Mesendoderm (in vitro differentiated cells): ENCODE measurements at regions not wholly inside any gene's neighbourhood (a gene's known extent, or its start where the extent isn't known, plus 50 kb on each side); places are given as distances from the start of the nearest gene placed in this dataset.

ENCODE experiments used
- DNase-seq: peaks from one replicate; pipeline ENCODE4 v3.0.0; 2013
- H2AK5ac ChIP-seq: 2 replicates; pipeline ENCODE4 v1.6.1; 2013; ENCODE audit warnings: low read length, inconsistent platforms
- H2BK120ac ChIP-seq: 2 replicates; pipeline ENCODE4 v1.6.1; 2013; ENCODE audit warnings: low read depth, mild to moderate bottlenecking, low read length, moderate library complexity, mixed read lengths
- H2BK15ac ChIP-seq: replicated peaks from 2 replicates; pipeline ENCODE4 v1.6.1; 2013; ENCODE audit warnings: low read depth, mild to moderate bottlenecking, moderate library complexity
- H2BK5ac ChIP-seq: 2 replicates; pipeline ENCODE4 v1.6.1; 2013; ENCODE audit warnings: low read length, inconsistent platforms
- H3K18ac ChIP-seq: 2 replicates; pipeline ENCODE4 v1.6.1; 2013; ENCODE audit warnings: mild to moderate bottlenecking, low read length, mixed read lengths
- H3K23ac ChIP-seq: one replicate; pipeline ENCODE4 v1.6.1; 2013; ENCODE audit warnings: low read length
- H3K27ac ChIP-seq: 2 replicates; pipeline ENCODE4 v1.5.1; 2013; ENCODE audit warnings: low read depth, mild to moderate bottlenecking, inconsistent platforms, low read length, moderate library complexity
- H3K27me3 ChIP-seq: 2 replicates; pipeline ENCODE4 v1.6.1; 2013; ENCODE audit warnings: low read length, control low read depth, mild to moderate bottlenecking, inconsistent platforms; ENCODE audit not compliant: insufficient read depth, poor library complexity
- H3K36me3 ChIP-seq: 2 replicates; pipeline ENCODE4 v1.6.1; 2013; ENCODE audit warnings: low read length, inconsistent platforms; ENCODE audit not compliant: control insufficient read depth, insufficient read depth
- H3K4ac ChIP-seq: one replicate; pipeline ENCODE4 v1.6.1; 2013; ENCODE audit warnings: low read depth, mild to moderate bottlenecking, low read length, moderate library complexity
- H3K4me1 ChIP-seq: 2 replicates; pipeline ENCODE4 v1.6.1; 2013; ENCODE audit warnings: low read depth, low read length, inconsistent platforms; ENCODE audit not compliant: control insufficient read depth
- H3K4me2 ChIP-seq: 2 replicates; pipeline ENCODE4 v1.6.1; 2013; ENCODE audit warnings: low read length
- H3K4me3 ChIP-seq: 2 replicates; pipeline ENCODE4 v1.5.1; 2013; ENCODE audit warnings: mild to moderate bottlenecking, low read length
- H3K56ac ChIP-seq: one replicate; pipeline ENCODE4 v1.6.1; 2013; ENCODE audit warnings: low read length
- H3K79me1 ChIP-seq: 2 replicates; pipeline ENCODE4 v1.6.1; 2013; ENCODE audit warnings: low read length, inconsistent platforms
- H3K79me2 ChIP-seq: 2 replicates; pipeline ENCODE4 v1.6.1; 2013; ENCODE audit warnings: mild to moderate bottlenecking, low read length; ENCODE audit not compliant: control insufficient read depth, insufficient read depth
- H3K9ac ChIP-seq: 2 replicates; pipeline ENCODE4 v1.6.1; 2013; ENCODE audit warnings: low read length, inconsistent platforms
- H4K5ac ChIP-seq: one replicate; pipeline ENCODE4 v1.6.1; 2013; ENCODE audit warnings: low read length
- H4K8ac ChIP-seq: one replicate; pipeline ENCODE4 v1.6.1; 2013; ENCODE audit warnings: low read depth, mild to moderate bottlenecking, control low read depth, low read length, moderate library complexity
- WGBS: extraction: QIAGEN DNeasy Blood & Tissue Kit; methylation state at CpG from one replicate; pipeline ENCODE4 v1.1.7; 2013; ENCODE audit warnings: low lambda C conversion rate, missing lambda C conversion rate; ENCODE audit not compliant: insufficient coverage; ENCODE audit errors: extremely low coverage; 5-methylcytosine and 5-hydroxymethylcytosine counted together

GRCh38 chr5:125496393-125496792, 750.0 kb upstream of the ZNF608 start:
- Histone ChIP-seq H3K36me3 (no peaks in the 10 kb centered on the region), H3K4ac (no peak overlapping the region), H4K5ac (no peak overlapping the region), H2BK120ac (no peak overlapping the region), H2BK15ac (no peak overlapping the region), H4K8ac (no peak overlapping the region), H3K27ac (no peak overlapping the region), H3K9ac (no peak overlapping the region), H3K27me3 (no peaks in the 10 kb centered on the region), H2AK5ac (no peak overlapping the region), H3K23ac (no peak overlapping the region), H3K56ac (no peak overlapping the region), H3K4me3 (no peak overlapping the region), H3K4me2 (no peak overlapping the region), H3K18ac (no peak overlapping the region), H3K79me2 (no peaks in the 10 kb centered on the region), H3K79me1 (no peaks in the 10 kb centered on the region), H3K4me1 (no peaks in the 10 kb centered on the region), H2BK5ac (no peak overlapping the region)
- no peak for DNase-seq

- no peak overlapping the region for H2BK5ac ChIP-seq
- H3K56ac ChIP-seq, result no peak overlapping the region
- no peaks in the 10 kb centered on the region for H3K27me3 ChIP-seq
- no peaks in the 10 kb centered on the region for H3K4me1 ChIP-seq
- no peak overlapping the region for H2BK120ac ChIP-seq
- no peak overlapping the region for H2AK5ac ChIP-seq
- WGBS, result no CpG with 5 or more reads among the region's 2 CpGs
- no peak overlapping the region for H2BK15ac ChIP-seq
- no peaks in the 10 kb centered on the region for H3K36me3 ChIP-seq
- H3K27ac ChIP-seq, result no peak overlapping the region
- no peak overlapping the region for H3K4ac ChIP-seq
- no peak for DNase-seq
- H3K18ac ChIP-seq, result no peak overlapping the region
- no peak overlapping the region for H3K4me2 ChIP-seq
- H4K5ac ChIP-seq, result no peak overlapping the region
- no peaks in the 10 kb centered on the region for H3K79me2 ChIP-seq
- no peak overlapping the region for H3K9ac ChIP-seq
- H4K8ac ChIP-seq, result no peak overlapping the region
- H3K4me3 ChIP-seq, result no peak overlapping the region
- H3K79me1 ChIP-seq, result no peaks in the 10 kb centered on the region
- no peak overlapping the region for H3K23ac ChIP-seq
Measured at GRCh38 chr5:125497651-125498050, 751.2 kb upstream of the ZNF608 start.

- H3K4ac ChIP-seq, result no peak overlapping the region
- no CpG with 5 or more reads among the region's 2 CpGs for WGBS
Measured at GRCh38 chr5:125499636-125500332, 753.3 kb upstream of the ZNF608 start.

GRCh38 chr5:125501396-125501795, 755.0 kb upstream of the ZNF608 start:
- H3K4me3 ChIP-seq, result no peak overlapping the region
- no peak overlapping the region for H2BK120ac ChIP-seq
- no CpG with 5 or more reads among the region's 2 CpGs for WGBS
- H3K56ac ChIP-seq, result no peak overlapping the region
- no peak overlapping the region for H2BK5ac ChIP-seq
- no peak overlapping the region for H3K9ac ChIP-seq
- H4K5ac ChIP-seq, result no peak overlapping the region
- no peak overlapping the region for H2AK5ac ChIP-seq
- H3K4me2 ChIP-seq, result no peak overlapping the region
- H4K8ac ChIP-seq, result no peak overlapping the region
- H3K4me1 ChIP-seq, result no peaks in the 10 kb centered on the region
- no peaks in the 10 kb centered on the region for H3K27me3 ChIP-seq
- DNase-seq, result no peak
- no peaks in the 10 kb centered on the region for H3K36me3 ChIP-seq
- no peak overlapping the region for H3K4ac ChIP-seq
- H2BK15ac ChIP-seq, result no peak overlapping the region
- no peaks in the 10 kb centered on the region for H3K79me2 ChIP-seq
- H3K23ac ChIP-seq, result no peak overlapping the region
- H3K18ac ChIP-seq, result no peak overlapping the region
- no peaks in the 10 kb centered on the region for H3K79me1 ChIP-seq
- H3K27ac ChIP-seq, result no peak overlapping the region

More at GRCh38 chr5:125499636-125500332, 753.3 kb upstream of the ZNF608 start:
- Histone ChIP-seq H4K5ac (no peak overlapping the region), H3K79me1 (no peaks in the 10 kb centered on the region), H3K27me3 (no peaks in the 10 kb centered on the region), H2AK5ac (no peak overlapping the region), H3K27ac (no peak overlapping the region), H4K8ac (no peak overlapping the region), H3K4me3 (no peak overlapping the region), H3K56ac (no peak overlapping the region), H3K18ac (no peak overlapping the region), H3K36me3 (no peaks in the 10 kb centered on the region), H3K4me1 (no peaks in the 10 kb centered on the region), H3K23ac (no peak overlapping the region), H2BK5ac (no peak overlapping the region), H3K79me2 (no peaks in the 10 kb centered on the region), H2BK15ac (no peak overlapping the region), H3K4me2 (no peak overlapping the region), H3K9ac (no peak overlapping the region), H2BK120ac (no peak overlapping the region)
- no peak for DNase-seq

GRCh38 chr5:125503946-125504345, 757.5 kb upstream of the ZNF608 start:
- Histone ChIP-seq H3K27me3 (no peaks in the 10 kb centered on the region), H3K56ac (no peak overlapping the region), H3K4me3 (no peak overlapping the region), H3K23ac (no peak overlapping the region), H3K27ac (no peak overlapping the region), H2BK15ac (no peak overlapping the region), H4K5ac (no peak overlapping the region), H3K79me2 (no peaks in the 10 kb centered on the region), H3K4me2 (no peak overlapping the region), H3K18ac (no peak overlapping the region), H3K4ac (no peak overlapping the region), H3K79me1 (no peaks in the 10 kb centered on the region), H3K9ac (no peak overlapping the region), H2BK120ac (no peak overlapping the region), H3K4me1 (no peaks in the 10 kb centered on the region), H2BK5ac (no peak overlapping the region), H3K36me3 (no peaks in the 10 kb centered on the region), H2AK5ac (no peak overlapping the region), H4K8ac (no peak overlapping the region)
- DNase-seq, result no peak
- no CpG with 5 or more reads among the region's 5 CpGs for WGBS

- Histone ChIP-seq H3K23ac (no peak overlapping the region), H4K8ac (no peak overlapping the region), H3K56ac (no peak overlapping the region), H3K4me2 (no peak overlapping the region), H3K18ac (no peak overlapping the region), H3K27me3 (no peaks in the 10 kb centered on the region), H3K4me3 (no peak overlapping the region), H3K9ac (no peak overlapping the region), H4K5ac (no peak overlapping the region), H2BK15ac (no peak overlapping the region), H2BK5ac (no peak overlapping the region), H3K27ac (no peak overlapping the region), H3K79me1 (no peaks in the 10 kb centered on the region), H3K36me3 (no peaks in the 10 kb centered on the region), H3K4ac (no peak overlapping the region), H2BK120ac (no peak overlapping the region), H3K79me2 (no peaks in the 10 kb centered on the region), H2AK5ac (no peak overlapping the region), H3K4me1 (no peaks in the 10 kb centered on the region)
- no CpG with 5 or more reads among the region's 3 CpGs for WGBS
- DNase-seq, result no peak
Measured at GRCh38 chr5:125505115-125505514, 758.7 kb upstream of the ZNF608 start.
